HL-60 (cell line): ENCODE measurements at regions not wholly inside any gene's neighbourhood (a gene's known extent, or its start where the extent isn't known, plus 50 kb on each side); places are given as distances from the start of the nearest gene placed in this dataset.

Experiments used
- CTCF ChIP-seq: IDR thresholded peaks from one replicate; pipeline ENCODE4 v1.5.1; 2011; ENCODE audit warnings: low read length, control low read depth, inconsistent platforms; ENCODE audit not compliant: insufficient read depth
- GABPA ChIP-seq: IDR thresholded peaks from 2 replicates; pipeline ENCODE4 v1.6.1; 2012; ENCODE audit warnings: low read depth
- POLR2AphosphoS5 ChIP-seq: IDR thresholded peaks from 2 replicates; pipeline ENCODE4 v1.6.1; 2012; ENCODE audit warnings: low read depth
- REST ChIP-seq: IDR thresholded peaks from 2 replicates; pipeline ENCODE4 v1.6.1; 2012; ENCODE audit warnings: low read depth; ENCODE audit not compliant: insufficient replicate concordance

GRCh38 chrX:39665830-39666518 is 431.8 kb downstream of the BCOR start:
- TF ChIP-seq CTCF (no peak), REST (no peak), POLR2AphosphoS5 (no peak), GABPA (no peak)
